ENCODE measurements at regions not wholly inside any gene's neighbourhood (a gene's known extent, or its start where the extent isn't known, plus 50 kb on each side); places are given as distances from the start of the nearest gene placed in this dataset.

- Histone ChIP-seq H3K27me3 (ENCODE audit: control insufficient read depth in 1 of 2, insufficient read depth in 2 of 2, low read length in 2 of 2) (no peaks in the 10 kb centered on the region), H3K79me2 (ENCODE audit: insufficient read depth, low read length) (no peaks in the 10 kb centered on the region), H3K4me3 (replicated peaks in 1 of 3; ENCODE audit: insufficient read depth in 1 of 3, low read depth in 2 of 3, low read length in 3 of 3) (no peak overlapping the region), H3K9ac (ENCODE audit: insufficient read depth, low read depth, low read length) (no peak overlapping the region), H3K27ac (ENCODE audit: extremely low read length, insufficient read depth, low read length) (no peak overlapping the region), H3K4me1 (ENCODE audit: insufficient read depth, low read length) (no peaks in the 10 kb centered on the region), H3K4me2 (ENCODE audit: low read depth, low read length) (no peak overlapping the region), H3K9me3 (ENCODE audit: low read length) (no peaks in the 10 kb centered on the region), H2AFZ (ENCODE audit: low read length) (no peak overlapping the region), H4K20me1 (ENCODE audit: insufficient read depth, low read length) (no peaks in the 10 kb centered on the region), H3K36me3 (replicated peaks in 1 of 2; ENCODE audit: control insufficient read depth in 1 of 2, insufficient read depth in 2 of 2, low read length in 2 of 2) (no peaks in the 10 kb centered on the region)
- no TSS peak for BruUV-seq (replicated peaks)
- ChIA-PET CTCF (ENCODE audit: low intra/inter-chr PET ratio, low total read pairs) (no interaction called here), POLR2A (no interaction called here)
- intact Hi-C loops (cut with micrococcal nuclease; ENCODE audit: unreplicated experiment) = no loop called here
- ATAC-seq = no peak
- DNase-seq (ENCODE audit: low spot score) = no peak
- WGBS (ENCODE audit: low lambda C conversion rate) = 18% methylated on average over 1 of the region's 1 CpG
- FAIRE-seq = no peak
- in situ Hi-C loops (cut with HindIII; ENCODE audit: extremely low pct_ligation_motif_present, low pct_unique_long_range_greater_than_20kb) = no loop called here
- TF ChIP-seq TEF (CRISPR knock-in tag; IDR thresholded peaks at IDR 0.05) = no peak
- no peak for TF ChIP-seq ARHGAP35 (CRISPR knock-in tag; IDR thresholded peaks at IDR 0.05; ENCODE audit: borderline replicate concordance)
- no peak for TF ChIP-seq KDM5B (CRISPR knock-in tag; IDR thresholded peaks at IDR 0.05; ENCODE audit: borderline replicate concordance)
- no peak for TF ChIP-seq ZSCAN25 (CRISPR knock-in tag; IDR thresholded peaks at IDR 0.05)
- no peak for TF ChIP-seq ZBTB10 (CRISPR knock-in tag; IDR thresholded peaks at IDR 0.05; ENCODE audit: borderline replicate concordance)
- TF ChIP-seq FOXJ3 (CRISPR knock-in tag; IDR thresholded peaks at IDR 0.05; ENCODE audit: borderline replicate concordance) = no peak
- TF ChIP-seq ZKSCAN1 (IDR thresholded peaks at IDR 0.05; ENCODE audit: low read length) = no peak
- TF ChIP-seq FOXO4 (CRISPR knock-in tag; conservative IDR thresholded peaks at IDR 0.05) = no peak
- no peak for TF ChIP-seq NR2C2 (CRISPR knock-in tag; IDR thresholded peaks at IDR 0.05; ENCODE audit: borderline replicate concordance)
- no peak for TF ChIP-seq RAD21 (CRISPR knock-in tag; IDR thresholded peaks at IDR 0.05)
- no peak for TF ChIP-seq GATA4 (IDR thresholded peaks at IDR 0.05; ENCODE audit: borderline replicate concordance, low read depth)
- no peak for TF ChIP-seq ZNF749 (CRISPR knock-in tag; IDR thresholded peaks at IDR 0.05; ENCODE audit: borderline replicate concordance)
- no peak for TF ChIP-seq ZNF687 (CRISPR knock-in tag; IDR thresholded peaks at IDR 0.05)
- TF ChIP-seq NFIC (IDR thresholded peaks at IDR 0.05; ENCODE audit: low read length) = no peak
- no peak for TF ChIP-seq NCOR1 (IDR thresholded peaks at IDR 0.05; ENCODE audit: borderline replicate concordance, low read length)
- TF ChIP-seq ZSCAN21 (CRISPR knock-in tag; IDR thresholded peaks at IDR 0.05; ENCODE audit: borderline replicate concordance) = no peak
Measured at GRCh38 chr14:43411841-43412240, 1095.2 kb downstream of the FSCB start.
